ENCODE measurements at regions not wholly inside any gene's neighbourhood (a gene's known extent, or its start where the extent isn't known, plus 50 kb on each side); places are given as distances from the start of the nearest gene placed in this dataset.

DNA sequence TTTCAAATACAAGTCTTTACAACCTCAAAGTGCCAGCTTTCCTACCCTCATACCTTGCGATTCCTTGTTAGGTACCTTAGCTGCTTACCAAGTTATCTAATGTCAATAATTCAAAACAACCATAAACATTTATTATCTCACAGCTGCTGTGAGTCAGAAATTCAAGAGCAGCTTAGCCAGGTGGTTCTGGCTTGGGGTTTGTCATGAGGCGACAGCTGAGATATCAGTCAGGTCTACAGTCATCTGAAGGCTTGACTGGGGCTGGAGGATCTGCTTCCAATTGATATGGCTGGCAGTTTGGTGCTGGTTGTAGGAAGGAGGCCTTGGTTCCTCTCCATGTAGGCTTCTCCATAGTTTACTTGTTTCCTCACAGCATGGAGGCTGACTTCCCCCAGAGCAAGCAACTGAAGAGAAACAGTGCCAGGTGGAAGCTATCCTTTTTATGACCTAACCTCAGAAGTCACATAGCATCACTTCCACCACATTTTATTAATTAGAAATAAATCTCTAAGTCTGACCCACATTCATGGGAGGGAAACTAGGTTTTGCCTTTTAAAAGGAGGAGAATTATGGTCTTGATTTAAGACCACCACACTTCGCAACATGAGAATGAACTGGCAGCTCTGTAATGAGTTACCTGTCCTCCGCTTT, 103.3 kb upstream of the FGGY start:
- Histone ChIP-seq H3K4me1 (ENCODE audit: insufficient read depth, low read length, poor library complexity, severe bottlenecking) (no peaks in the 10 kb centered on the region), H2AFZ (ENCODE audit: low read length) (no peak overlapping the region), H3K79me2 (ENCODE audit: insufficient read depth, low read length) (no peaks in the 10 kb centered on the region), H3K9me2 (replicated peaks; ENCODE audit: low read depth, low read length) (no peaks in the 10 kb centered on the region), H3K4me2 (ENCODE audit: low read depth, low read length, poor library complexity, severe bottlenecking) (no peak overlapping the region), H3F3A (ENCODE audit: low read depth) (no peaks in the 10 kb centered on the region), H3K27me3 (ENCODE audit: insufficient read depth, low read length, poor library complexity, severe bottlenecking) (no peaks in the 10 kb centered on the region), H3K9ac (ENCODE audit: low read depth, low read length, poor library complexity, severe bottlenecking) (no peak overlapping the region), H3K9me3 (ENCODE audit: insufficient read depth, low read depth, low read length) (no peaks in the 10 kb centered on the region), H3K4me3 (ENCODE audit: low read length, poor library complexity, severe bottlenecking) (no peak overlapping the region), H3K36me3 (ENCODE audit: insufficient read depth, low read length) (no peaks in the 10 kb centered on the region), H4K20me1 (ENCODE audit: insufficient read depth, low read length, poor library complexity, severe bottlenecking) (no peaks in the 10 kb centered on the region)
- TF ChIP-seq EZH2phosphoT487 (IDR thresholded peaks at IDR 0.05; ENCODE audit: borderline replicate concordance), result no peak
- TF ChIP-seq, protein P1, sequence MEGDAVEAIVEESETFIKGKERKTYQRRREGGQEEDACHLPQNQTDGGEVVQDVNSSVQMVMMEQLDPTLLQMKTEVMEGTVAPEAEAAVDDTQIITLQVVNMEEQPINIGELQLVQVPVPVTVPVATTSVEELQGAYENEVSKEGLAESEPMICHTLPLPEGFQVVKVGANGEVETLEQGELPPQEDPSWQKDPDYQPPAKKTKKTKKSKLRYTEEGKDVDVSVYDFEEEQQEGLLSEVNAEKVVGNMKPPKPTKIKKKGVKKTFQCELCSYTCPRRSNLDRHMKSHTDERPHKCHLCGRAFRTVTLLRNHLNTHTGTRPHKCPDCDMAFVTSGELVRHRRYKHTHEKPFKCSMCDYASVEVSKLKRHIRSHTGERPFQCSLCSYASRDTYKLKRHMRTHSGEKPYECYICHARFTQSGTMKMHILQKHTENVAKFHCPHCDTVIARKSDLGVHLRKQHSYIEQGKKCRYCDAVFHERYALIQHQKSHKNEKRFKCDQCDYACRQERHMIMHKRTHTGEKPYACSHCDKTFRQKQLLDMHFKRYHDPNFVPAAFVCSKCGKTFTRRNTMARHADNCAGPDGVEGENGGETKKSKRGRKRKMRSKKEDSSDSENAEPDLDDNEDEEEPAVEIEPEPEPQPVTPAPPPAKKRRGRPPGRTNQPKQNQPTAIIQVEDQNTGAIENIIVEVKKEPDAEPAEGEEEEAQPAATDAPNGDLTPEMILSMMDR (conservative IDR thresholded peaks at IDR 0.05; ENCODE audit: low read length), result no peak

DNA sequence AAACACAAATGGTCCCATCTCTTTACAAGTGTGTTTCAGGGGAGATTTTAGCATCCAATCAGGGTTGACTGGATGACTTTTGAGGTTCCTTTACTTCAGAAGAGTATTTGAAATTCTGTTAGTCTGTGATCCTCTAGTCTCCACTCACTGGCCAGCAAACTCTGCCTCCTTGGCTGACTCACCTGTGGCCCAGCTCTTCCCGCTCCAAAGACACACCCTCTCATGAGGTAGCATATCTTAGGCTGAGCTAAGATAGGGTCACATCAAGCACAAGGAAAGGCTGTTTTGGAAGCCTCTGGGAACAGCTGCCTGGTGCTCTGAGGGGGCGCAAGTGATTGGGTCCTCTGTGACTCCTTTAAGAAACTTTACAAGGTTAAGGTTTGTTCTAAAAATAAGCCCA, 102.3 kb upstream of the FGGY start:
- Histone ChIP-seq H3K4me2 (ENCODE audit: low read depth, low read length, poor library complexity, severe bottlenecking) (no peak overlapping the region), H3K9ac (ENCODE audit: low read depth, low read length, poor library complexity, severe bottlenecking) (no peak overlapping the region), H2AFZ (ENCODE audit: low read length) (no peak overlapping the region), H3K9me2 (replicated peaks; ENCODE audit: low read depth, low read length) (no peaks in the 10 kb centered on the region), H3K4me3 (ENCODE audit: low read length, poor library complexity, severe bottlenecking) (no peak overlapping the region), H3K9me3 (ENCODE audit: insufficient read depth, low read depth, low read length) (no peaks in the 10 kb centered on the region), H3K36me3 (ENCODE audit: insufficient read depth, low read length) (no peaks in the 10 kb centered on the region), H3K79me2 (ENCODE audit: insufficient read depth, low read length) (no peaks in the 10 kb centered on the region), H3K4me1 (ENCODE audit: insufficient read depth, low read length, poor library complexity, severe bottlenecking) (no peaks in the 10 kb centered on the region), H4K20me1 (ENCODE audit: insufficient read depth, low read length, poor library complexity, severe bottlenecking) (no peaks in the 10 kb centered on the region), H3F3A (ENCODE audit: low read depth) (no peaks in the 10 kb centered on the region), H3K27me3 (ENCODE audit: insufficient read depth, low read length, poor library complexity, severe bottlenecking) (no peaks in the 10 kb centered on the region)
- TF ChIP-seq, protein P1 (conservative IDR thresholded peaks at IDR 0.05; ENCODE audit: low read length), result no peak
- TF ChIP-seq EZH2phosphoT487 (IDR thresholded peaks at IDR 0.05; ENCODE audit: borderline replicate concordance), result no peak

DNA sequence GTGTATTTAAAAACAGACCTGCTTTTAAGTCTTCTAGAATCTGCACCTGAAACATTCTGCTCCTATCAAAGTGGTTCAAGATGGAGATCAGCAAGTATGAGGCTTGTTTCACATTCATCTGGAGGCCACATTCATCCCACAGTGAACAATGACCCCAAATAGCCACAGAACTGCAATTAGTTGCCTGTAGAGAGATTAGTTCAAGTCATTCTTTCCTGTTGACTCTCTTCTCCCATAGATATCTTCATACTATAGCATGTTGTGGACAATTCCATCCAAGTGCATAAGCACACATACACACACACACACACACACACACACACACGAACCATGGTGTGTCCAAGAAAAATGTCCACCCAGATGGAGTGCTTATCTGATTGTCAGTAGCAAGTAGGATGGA, 101.7 kb upstream of the FGGY start:
- Histone ChIP-seq H3K27me3 (ENCODE audit: insufficient read depth, low read length, poor library complexity, severe bottlenecking) (no peaks in the 10 kb centered on the region), H3K79me2 (ENCODE audit: insufficient read depth, low read length) (no peaks in the 10 kb centered on the region), H3F3A (ENCODE audit: low read depth) (no peaks in the 10 kb centered on the region), H3K4me1 (ENCODE audit: insufficient read depth, low read length, poor library complexity, severe bottlenecking) (no peaks in the 10 kb centered on the region), H3K9me2 (replicated peaks; ENCODE audit: low read depth, low read length) (no peaks in the 10 kb centered on the region), H3K9ac (ENCODE audit: low read depth, low read length, poor library complexity, severe bottlenecking) (no peak overlapping the region), H3K36me3 (ENCODE audit: insufficient read depth, low read length) (no peaks in the 10 kb centered on the region), H3K9me3 (ENCODE audit: insufficient read depth, low read depth, low read length) (no peaks in the 10 kb centered on the region), H3K4me2 (ENCODE audit: low read depth, low read length, poor library complexity, severe bottlenecking) (no peak overlapping the region), H4K20me1 (ENCODE audit: insufficient read depth, low read length, poor library complexity, severe bottlenecking) (no peaks in the 10 kb centered on the region), H2AFZ (ENCODE audit: low read length) (no peak overlapping the region), H3K4me3 (ENCODE audit: low read length, poor library complexity, severe bottlenecking) (no peak overlapping the region)
- TF ChIP-seq, protein P1 (conservative IDR thresholded peaks at IDR 0.05; ENCODE audit: low read length), result no peak
- no peak for TF ChIP-seq EZH2phosphoT487 (IDR thresholded peaks at IDR 0.05; ENCODE audit: borderline replicate concordance)

Data from Loucy (cell line).